GM18907 (cell line): ENCODE measurements at regions not wholly inside any gene's neighbourhood (a gene's known extent, or its start where the extent isn't known, plus 50 kb on each side); places are given as distances from the start of the nearest gene placed in this dataset.
A peak's percentile ranks its signal among the peaks of the same experiment; 100 is the strongest.
"Not testable (repeated sequence)": the region's sequence is repeated elsewhere in the genome, so short reads cannot be mapped to it uniquely, and the experiment has no call there.

Source experiments
- ATAC-seq: cut with Tn5 transposase; IDR thresholded peaks from one replicate; pipeline ENCODE4 v1.9.1; 2021; ENCODE audit warnings: mild to moderate bottlenecking, moderate library complexity; ENCODE audit not compliant: unreplicated experiment

DNA sequence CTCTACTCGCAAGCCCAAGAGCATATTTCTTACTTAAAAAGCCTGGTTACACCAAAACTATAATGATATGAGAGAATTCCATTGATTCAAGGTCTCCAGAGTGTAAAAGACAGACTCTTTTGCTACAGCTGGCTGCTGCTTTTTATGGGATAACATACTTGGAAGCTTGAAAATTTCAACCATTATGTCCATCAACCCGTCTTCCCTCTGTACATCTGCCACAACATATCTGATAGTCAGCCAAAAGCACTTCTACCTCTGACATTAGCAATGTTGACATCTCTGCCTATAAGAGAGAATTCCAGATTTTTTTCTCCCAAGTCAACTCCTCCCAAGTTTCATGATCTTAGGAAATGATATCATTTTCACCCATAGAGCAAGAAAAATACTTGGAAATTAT lies 54.4 kb upstream of the IQCM start:
- ATAC-seq, result no peak

DNA sequence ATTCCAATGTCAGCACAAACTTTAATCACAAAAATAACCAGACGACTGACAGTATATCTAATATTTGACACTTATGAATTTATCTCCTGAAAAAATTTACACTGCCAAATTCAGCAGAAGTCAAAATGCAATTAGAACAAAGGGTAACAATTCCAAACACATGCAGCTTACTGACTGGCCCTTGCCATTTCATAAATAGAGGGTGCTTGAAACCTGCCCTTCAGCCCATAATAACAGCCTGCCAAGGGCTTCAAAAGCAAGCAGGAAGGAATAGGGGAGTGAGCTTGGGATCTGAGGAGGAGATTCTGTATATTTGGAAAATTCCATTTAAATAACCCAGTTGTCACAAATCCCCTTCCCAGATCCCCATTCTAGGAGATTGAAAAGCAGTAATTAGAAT lies 66.1 kb upstream of the IQCM start:
- ATAC-seq, result no peak

DNA sequence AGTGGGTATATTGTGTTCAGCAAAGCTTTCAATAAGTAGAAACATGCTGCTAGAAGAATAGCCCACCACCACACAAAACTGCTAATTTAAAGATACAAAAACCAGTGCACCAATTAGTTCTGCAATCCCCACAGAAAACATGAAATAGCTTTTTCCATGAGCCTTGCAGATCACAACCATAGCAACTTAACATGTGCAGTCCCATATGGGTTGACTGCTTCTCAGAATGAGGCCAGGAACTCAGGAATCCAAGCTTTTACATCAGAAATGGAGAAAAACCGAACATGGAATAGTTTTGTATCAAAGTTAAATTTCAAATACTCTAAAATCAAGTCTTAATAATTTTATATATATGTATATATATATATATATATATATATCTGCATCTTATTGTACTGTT lies 66.6 kb upstream of the IQCM start:
- no peak for ATAC-seq

DNA sequence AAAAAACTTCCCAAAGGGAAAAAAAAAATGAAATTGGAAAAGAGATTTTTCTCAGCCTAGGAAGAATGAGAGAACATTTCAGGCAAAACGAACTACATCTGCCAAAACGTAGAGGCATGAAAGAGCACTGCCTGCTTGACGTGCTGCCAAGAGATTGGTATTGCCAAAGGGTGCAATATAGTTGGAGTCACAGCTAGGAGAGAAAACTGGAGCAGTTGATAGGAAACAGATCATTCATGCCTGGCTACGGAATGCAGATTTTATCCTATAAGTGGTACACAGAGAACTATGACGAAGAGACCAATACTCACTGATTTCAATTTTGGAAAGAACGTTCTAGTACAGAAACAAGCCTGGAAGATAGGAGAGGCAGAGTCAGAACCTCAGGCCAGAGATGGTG lies 68.4 kb upstream of the IQCM start:
- ATAC-seq, result no peak

DNA sequence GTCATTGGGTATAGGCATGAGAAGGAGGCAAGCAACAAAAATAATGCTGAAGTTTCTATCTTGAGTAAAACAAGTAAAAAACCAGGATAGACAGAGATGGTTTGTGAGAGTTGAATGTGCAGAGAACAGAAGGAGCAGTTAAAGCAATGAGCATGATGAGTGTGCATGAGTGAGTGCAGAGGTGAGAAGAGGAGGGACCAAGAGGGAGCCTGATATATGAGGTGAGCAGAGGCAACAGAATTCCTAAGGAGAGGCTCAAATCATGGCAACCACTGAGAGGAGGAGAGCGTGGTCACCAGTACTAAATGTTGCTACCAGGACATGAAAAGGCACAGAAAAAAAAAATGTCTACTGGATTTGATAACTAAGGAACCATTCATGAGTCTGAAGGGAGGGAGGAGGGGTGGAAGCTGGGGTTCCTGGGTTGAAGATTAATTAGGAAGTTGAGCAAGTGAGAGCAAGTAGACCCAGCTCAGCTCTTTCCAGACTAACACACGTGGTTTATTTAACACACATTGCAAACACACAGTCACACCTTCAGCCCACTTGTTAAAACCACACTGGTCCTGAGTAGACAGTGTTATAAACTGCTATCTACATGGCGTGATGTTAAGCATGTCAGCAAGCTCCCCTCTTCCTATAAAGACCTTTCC lies 69.0 kb upstream of the IQCM start:
- no peak for ATAC-seq

DNA sequence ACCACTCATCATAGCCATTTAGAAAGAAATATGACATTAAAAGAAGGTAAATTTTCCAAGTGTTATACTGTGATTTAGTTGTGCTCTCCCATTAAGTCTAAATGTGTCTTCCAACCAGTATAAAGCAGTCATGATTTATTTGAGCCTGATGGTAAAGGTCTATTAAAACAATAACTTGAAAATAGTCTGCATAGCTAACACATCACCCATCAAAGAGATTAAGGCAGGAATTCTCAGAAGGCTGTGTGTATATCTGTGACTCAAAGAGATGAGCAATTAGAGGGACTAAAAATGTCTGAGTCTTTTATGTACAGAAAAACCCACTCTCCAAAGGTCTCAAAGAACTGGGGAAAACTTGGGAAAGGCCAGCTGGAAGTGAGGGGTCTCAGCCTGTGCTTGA lies 70.3 kb upstream of the IQCM start:
- no peak for ATAC-seq

DNA sequence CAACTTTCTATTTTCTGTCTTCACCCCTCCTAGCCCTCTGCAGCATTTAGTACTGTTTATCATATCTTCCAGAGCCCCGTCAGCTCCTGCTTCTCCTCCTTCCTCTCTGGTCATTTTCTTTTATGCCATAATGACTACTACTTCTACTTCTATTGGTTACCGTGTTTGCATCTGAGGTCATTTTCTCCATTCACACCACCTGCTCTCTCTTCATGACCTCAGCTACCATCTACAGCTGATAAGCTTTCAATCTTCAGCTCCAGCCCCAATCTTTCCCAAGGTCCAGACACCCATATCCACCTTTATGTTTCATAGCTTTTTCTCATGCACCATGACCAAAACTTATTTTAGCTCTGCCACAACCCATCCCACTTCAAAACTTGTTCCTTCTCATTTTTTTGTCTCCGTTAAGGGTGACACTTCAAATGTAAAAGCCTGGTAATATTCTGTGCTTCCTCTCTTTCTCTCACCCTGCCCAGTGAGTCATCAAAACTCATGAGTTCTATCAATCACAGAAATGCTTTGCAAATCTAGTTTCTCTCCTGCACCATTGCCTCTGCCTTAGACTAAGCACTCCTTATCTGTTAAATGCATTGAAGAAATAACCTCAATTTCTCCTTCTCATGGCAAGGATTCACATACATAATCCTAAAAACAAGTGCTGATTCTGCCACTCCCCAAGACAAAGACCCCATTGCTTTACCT lies 71.3 kb upstream of the IQCM start:
- ATAC-seq, result no peak

DNA sequence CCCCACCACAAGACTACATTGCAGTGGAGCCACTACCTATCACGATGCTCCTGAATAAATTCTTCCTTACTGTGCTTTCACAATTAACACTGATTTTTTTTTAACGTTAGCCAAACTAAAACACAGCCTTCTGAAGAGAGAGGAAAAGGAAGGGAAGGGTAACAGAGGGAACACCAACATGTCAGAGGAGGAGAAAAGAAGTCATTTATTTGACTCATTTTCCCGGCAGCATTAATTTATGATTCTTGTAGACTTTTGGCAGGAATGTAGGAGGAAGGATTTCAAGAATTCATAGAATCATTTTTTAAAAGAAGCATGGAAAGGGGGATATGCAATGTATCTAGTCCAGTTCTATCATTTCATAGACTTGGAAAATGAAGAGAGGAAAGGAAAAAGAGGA lies 74.3 kb upstream of the IQCM start:
- ATAC-seq, result no peak

DNA sequence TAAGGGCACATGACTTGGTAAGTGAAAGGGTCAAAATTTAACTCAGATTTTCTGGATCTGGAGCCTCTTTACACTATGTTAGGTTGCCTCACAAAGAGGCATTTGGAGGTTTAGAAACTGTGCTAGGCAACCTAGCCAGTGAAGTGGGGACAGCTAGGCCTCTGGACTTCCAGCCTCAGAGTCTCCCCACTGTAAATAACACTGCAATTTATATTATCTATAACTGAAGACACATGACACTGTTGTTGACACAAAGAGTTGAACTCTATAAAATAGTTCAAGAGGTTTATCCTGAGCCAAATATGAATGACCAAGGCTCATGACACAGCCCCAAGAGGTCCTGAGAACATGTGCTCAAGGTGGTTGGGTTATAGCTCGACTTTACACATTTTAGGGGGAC lies 74.9 kb upstream of the IQCM start:
- no peak for ATAC-seq

DNA sequence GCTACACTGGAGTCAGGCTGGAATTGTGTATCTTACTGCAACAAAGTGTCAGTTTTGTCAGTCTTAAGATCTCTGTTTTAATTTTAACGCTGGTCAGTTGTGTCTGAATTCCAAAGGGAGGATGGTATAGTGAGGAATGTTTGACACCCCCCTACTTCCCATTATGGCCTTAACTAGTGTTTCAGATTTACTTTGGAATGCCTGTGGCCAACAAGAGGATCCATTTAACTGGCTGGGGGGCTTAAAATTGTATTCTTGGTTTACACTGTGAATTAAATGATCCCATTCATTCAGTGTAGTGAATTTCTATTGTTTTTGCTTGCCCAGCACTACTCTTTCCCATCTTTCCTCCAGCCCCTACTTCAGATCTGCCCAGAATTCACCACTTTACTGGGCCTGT lies 75.8 kb upstream of the IQCM start:
- ATAC-seq, result no peak

DNA sequence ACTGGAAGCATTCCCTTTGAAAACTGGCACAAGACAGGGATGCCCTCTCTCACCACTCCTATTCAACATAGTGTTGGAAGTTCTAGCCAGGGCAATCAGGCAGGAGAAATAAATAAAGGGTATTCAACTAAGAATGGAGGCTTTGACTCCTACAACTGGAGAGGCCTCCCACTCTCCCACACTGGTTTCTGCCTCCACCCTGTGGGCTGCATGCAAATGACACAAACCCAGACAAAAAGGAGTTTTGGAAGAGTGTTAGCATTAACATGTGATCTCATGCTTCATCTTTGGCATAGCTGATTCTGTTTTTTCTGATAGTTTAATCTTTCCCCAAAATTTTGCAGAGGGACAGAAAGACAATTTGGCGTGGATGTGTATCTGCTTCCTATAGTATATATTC lies 80.8 kb upstream of the IQCM start:
- no peak for ATAC-seq

DNA sequence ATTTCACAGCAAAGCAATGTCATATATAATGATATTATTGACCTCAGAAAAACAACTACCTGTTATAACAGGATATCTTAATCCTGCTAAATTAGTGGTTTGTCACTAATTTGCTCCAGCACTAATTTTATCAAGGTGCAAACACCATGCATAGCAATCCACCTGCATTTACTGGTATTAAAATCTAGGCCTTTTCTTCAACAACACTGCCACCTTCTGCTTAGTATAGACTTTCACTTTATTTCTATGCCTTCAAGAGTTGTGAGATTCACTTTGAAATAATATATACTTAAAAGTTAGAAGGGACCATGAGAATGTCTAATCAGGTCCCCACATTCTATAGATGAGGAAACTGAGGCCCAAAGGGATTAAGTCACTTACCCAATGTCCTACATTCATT lies 82.1 kb upstream of the IQCM start:
- peak; percentile 63 for ATAC-seq

DNA sequence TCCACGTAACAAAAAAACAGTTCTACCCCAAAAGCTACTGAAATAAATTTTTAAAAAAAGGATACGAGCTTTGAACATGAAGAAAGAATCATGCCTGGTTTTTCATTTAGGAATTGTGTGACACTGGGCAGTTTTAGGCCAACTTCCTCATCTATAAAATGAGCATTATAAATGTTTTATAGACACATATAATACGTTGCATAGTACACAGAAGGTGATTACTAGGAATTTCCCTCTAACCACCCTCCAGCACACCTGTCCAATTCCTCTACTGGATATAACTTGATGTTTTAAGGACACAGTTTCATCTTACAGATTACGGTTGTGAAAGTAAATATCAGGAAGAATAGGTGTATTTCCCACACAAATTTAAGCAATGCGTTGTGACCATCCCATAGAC lies 85.5 kb upstream of the IQCM start:
- no peak for ATAC-seq

DNA sequence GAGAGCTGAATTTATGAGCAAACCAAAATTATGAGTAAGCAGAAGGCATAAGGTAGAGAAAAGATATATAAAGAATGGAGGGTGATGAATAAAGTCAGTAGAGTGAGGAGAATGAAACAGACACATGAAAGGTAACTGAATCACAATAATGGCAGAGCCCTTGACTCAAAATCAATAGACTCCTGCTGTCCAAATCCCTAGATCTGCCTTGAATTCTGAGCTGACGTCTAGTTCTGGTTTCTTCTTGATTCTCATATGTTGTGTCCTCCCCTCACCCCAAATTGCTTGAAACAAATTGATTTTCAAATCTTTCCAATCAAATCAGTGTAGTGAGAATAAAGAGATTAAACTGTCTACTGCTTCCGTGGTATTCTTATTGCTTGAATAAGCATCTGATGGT lies 86.6 kb upstream of the IQCM start:
- no peak for ATAC-seq

DNA sequence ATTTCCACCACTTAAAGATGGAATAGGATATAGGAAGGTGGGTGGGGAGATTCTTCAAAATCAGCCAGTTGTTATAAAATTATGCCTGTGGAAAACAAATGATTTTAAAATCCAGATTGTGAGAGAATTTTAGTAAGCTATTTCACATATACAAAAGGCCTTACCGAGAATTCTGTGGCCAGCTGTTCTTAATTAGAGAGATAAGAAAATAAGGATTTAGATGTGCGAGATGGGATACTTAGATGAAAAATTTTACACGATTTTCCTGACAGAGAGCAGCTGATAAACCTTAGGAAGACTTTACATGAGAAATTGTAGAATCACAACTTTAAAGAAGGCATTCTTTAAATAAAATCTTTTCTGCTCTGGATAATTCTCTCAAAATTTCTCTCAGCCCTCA lies 94.5 kb upstream of the IQCM start:
- no peak for ATAC-seq

DNA sequence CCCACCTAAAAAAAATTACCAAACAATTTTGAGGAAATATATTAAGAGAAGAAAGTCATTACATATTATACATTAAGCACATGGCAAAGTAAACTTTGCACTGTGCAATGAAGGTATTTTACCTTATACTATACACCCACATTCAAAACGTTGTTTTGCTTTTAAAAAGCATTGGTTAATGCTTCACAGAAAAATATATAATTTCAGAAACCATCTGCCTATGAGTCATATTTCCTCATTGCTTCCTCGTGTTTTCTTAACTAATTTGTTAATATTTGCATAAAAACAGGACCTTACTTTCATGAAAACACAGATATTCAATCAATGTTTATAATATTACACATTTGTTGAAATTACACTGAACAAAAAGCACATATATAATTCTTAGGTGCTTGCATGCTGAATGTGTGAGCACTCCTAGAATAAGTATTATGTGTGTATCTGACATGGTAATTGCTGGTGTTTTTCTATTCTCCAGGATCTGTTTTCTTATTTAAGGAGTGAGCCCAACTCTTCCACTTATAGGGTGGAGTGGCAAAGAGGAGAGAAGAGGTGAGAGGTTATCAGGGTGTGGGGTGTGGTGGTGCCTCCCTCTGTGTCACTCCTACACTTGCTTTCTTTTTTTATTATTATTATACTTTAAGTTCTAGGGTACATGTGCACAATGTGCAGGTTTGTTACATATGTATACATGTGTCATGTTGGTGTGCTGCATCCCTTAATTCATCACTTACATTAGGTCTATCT lies 95.1 kb upstream of the IQCM start:
- ATAC-seq, result no peak

DNA sequence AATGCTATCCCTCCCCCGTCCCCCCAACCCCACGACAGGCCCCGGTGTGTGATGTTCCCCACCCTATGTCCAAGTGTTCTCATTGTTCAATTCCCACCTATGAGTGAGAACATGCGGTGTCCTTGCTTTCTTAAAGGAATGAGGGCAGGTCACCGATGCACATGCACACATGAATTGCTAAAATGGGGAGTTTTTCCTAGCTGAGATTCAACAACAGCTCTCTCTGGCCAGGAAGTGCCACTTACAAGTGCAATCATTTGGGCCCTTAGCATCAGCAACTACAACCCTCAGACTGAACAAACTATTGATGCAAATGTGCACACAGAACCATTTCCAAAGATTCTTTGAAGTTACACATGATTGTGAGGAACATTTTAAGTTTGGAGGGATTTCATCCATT lies 95.7 kb upstream of the IQCM start:
- ATAC-seq, result no peak

DNA sequence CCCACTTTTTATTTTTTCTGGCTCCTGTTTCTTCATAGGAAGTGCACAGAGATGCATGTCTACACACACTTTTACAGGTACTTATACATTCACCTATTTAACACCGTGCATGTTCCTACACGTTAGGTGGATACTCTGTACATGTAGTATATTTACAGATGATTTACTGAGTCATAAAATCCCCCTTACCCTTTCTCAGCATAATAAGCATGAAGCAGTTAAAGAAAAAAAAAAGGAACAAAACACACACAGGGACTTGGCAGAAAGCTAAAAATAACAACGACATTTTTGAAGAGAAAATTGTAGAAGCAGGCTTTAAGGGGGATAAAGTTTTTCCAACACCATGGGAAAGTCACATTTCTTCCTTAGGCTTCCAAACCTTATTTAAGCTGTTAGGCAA lies 96.4 kb upstream of the IQCM start:
- no peak for ATAC-seq

DNA sequence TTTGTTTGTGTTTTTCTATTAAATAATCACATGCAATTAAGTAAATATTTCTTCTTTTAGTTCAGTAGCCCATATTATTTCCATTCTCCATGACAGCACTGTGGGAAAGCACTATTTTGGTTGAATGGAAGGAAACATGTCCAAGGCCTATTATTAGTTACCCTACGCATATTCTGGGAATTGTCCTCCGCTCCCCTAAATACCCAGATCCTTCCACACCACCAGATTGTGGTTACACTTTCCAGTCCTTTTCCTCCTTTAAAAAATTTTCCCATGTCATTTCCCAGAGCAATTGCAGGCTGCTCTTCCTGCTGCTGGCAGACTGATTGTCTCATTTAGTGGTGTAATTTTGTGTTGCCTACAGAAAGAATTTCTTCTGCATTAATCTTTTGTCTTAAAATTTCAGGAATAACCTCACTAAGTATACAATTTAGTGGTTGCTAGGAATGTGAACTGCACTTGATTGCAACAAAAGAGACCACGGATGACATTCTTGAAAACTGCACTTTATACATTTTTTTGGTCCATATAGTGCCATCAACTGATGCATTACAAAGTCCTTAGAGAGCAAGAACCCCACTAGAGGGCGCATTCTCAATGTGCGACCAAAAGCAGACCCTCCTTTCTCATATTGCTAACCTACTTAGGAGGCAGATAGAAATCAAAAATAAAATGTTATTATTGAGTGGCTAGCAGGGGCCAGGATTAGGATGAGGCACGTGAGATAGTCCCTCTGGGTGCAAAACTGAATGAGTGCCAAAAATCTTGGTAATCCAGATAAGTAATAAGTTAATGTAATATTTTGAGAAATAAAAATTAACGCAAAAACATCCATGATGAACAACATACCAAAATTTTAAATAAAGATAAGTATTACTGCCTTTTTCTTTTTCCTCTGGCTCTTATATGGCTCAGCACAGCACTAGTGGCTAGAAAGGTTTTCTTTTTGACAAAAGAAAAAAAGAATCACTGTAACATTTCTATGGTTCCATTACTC lies 98.8 kb upstream of the IQCM start:
- peak; percentile 88 for ATAC-seq

DNA sequence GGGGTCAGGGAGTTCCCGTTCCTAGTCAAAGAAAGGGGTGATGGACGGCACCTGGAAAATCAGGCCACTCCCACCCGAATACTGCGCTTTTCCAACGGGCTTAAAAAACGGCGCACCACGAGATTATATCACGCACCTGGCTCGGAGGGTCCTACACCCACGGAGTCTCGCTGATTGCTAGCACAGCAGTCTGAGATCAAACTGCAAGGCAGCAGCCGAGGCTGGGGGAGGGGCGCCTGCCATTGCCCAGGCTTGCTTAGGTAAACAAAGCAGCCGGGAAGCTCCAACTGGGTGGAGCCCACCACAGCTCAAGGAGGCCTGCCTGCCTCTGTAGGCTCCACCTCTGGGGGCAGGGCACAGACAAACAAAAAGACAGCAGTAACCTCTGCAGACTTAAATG lies 100.1 kb upstream of the IQCM start:
- not testable (repeated sequence) for ATAC-seq

DNA sequence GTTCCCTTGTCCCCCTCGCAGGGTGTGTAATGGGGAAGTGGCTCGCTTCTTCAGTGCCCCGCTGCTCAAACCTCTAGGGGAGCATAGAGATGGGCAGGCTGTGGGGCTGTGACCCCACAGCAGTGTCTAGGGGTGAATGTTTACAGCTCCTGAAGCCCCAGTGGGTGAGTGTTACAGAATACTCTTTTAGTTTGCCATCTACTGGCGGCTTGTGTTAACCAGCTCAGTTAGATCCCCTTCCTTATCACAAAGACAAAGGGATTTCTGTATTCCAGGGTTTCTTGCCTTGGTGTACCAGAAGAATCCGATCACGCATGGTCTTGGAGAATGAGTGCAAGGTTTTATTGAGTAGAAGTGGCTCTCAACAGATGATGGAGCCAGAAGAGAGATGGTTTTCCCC lies 108.1 kb upstream of the IQCM start:
- ATAC-seq, result no peak
